Liver (tissue), 8 donors: ENCODE measurements at regions not wholly inside any gene's neighbourhood (a gene's known extent, or its start where the extent isn't known, plus 50 kb on each side); places are given as distances from the start of the nearest gene placed in this dataset.

Experiments used
- DNase-seq: peaks from one replicate; pipeline ENCODE4 v3.0.0-alpha.2; 2017; ENCODE audit warnings: low spot score
- H3K27ac ChIP-seq, 2 donors: one replicate each; pipeline ENCODE4 v1.7.0; 2013; ENCODE audit warnings: inconsistent platforms in 2 of 2, low read length in 2 of 2, control low read depth in 1 of 2, low read depth in 1 of 2, mild to moderate bottlenecking in 1 of 2
- H3K27me3 ChIP-seq, 4 donors: one replicate each; pipeline versions ENCODE4 v1.6.1 to v1.7.0; 2013; ENCODE audit warnings: low read length in 3 of 4, inconsistent platforms in 1 of 4, mild to moderate bottlenecking in 1 of 4, moderate library complexity in 1 of 4; ENCODE audit not compliant: control insufficient read depth in 4 of 4, insufficient read depth in 4 of 4
- H3K36me3 ChIP-seq, 4 donors: one replicate each; pipeline versions ENCODE4 v1.6.1 to v1.7.0; 2013; ENCODE audit warnings: low read length in 3 of 4, mild to moderate bottlenecking in 3 of 4, low read depth in 1 of 4, moderate library complexity in 1 of 4; ENCODE audit not compliant: control insufficient read depth in 4 of 4, insufficient read depth in 3 of 4
- H3K4me1 ChIP-seq, 4 donors: one replicate each; pipeline versions ENCODE4 v1.6.1 to v1.7.0; 2013; ENCODE audit warnings: low read length in 3 of 4, mild to moderate bottlenecking in 3 of 4, moderate library complexity in 1 of 4; ENCODE audit not compliant: control insufficient read depth in 4 of 4, insufficient read depth in 4 of 4
- H3K4me3 ChIP-seq, 3 donors: one replicate each; pipeline versions ENCODE4 v1.6.1 to v1.7.0; 2013; ENCODE audit warnings: low read length in 3 of 3, control low read depth in 1 of 3, low read depth in 1 of 3, mild to moderate bottlenecking in 1 of 3
- H3K9ac ChIP-seq, 2 donors: one replicate each; pipeline ENCODE4 v1.7.0; 2013; ENCODE audit warnings: low read length in 2 of 2, mild to moderate bottlenecking in 2 of 2, moderate library complexity in 2 of 2, control low read depth in 1 of 2, low read depth in 1 of 2
- H3K9me3 ChIP-seq, 4 donors: one replicate each; pipeline versions ENCODE4 v1.6.1 to v1.7.0; 2013; ENCODE audit warnings: low read length in 3 of 4; ENCODE audit not compliant: control insufficient read depth in 4 of 4
- EGR1 ChIP-seq, 2 donors: IDR thresholded peaks; 2 replicates each; pipeline ENCODE4 v1.6.1; 2016 to 2018; ENCODE audit warnings: antibody characterized with exemption in 2 of 2, low read depth in 2 of 2
- FOXA1 ChIP-seq: IDR thresholded peaks from 2 replicates; pipeline ENCODE4 v1.6.1; 2016; ENCODE audit warnings: antibody characterized with exemption
- FOXA2 ChIP-seq: IDR thresholded peaks from 2 replicates; pipeline ENCODE4 v1.6.1; 2016; ENCODE audit warnings: antibody characterized with exemption
- GABPA ChIP-seq, 2 donors: IDR thresholded peaks in 1 of 2; conservative IDR thresholded peaks in 1 of 2; 2 replicates each; pipeline ENCODE4 v1.6.1; 2016; ENCODE audit warnings: antibody characterized with exemption in 2 of 2, mild to moderate bottlenecking in 1 of 2, moderate library complexity in 1 of 2
- HNF4A ChIP-seq, 2 donors: conservative IDR thresholded peaks; 2 replicates each; pipeline ENCODE4 v1.6.1; 2016; ENCODE audit warnings: antibody characterized with exemption in 2 of 2, mild to moderate bottlenecking in 2 of 2
- HNF4G ChIP-seq: IDR thresholded peaks from 2 replicates; pipeline ENCODE4 v1.6.1; 2016; ENCODE audit warnings: antibody characterized with exemption
- JUND ChIP-seq, 2 donors: IDR thresholded peaks; 2 replicates each; pipeline ENCODE4 v1.6.1; 2016; ENCODE audit warnings: antibody characterized with exemption in 2 of 2
- NR2F2 ChIP-seq: IDR thresholded peaks from 2 replicates; pipeline ENCODE4 v1.6.1; 2016; ENCODE audit warnings: antibody characterized with exemption
- RAD21 ChIP-seq, 2 donors: IDR thresholded peaks; 2 replicates each; pipeline ENCODE4 v1.6.1; 2016; ENCODE audit warnings: antibody characterized with exemption in 2 of 2, mild to moderate bottlenecking in 2 of 2
- RXRA ChIP-seq, 2 donors: IDR thresholded peaks; 2 replicates each; pipeline ENCODE4 v1.6.1; 2017 to 2018; ENCODE audit warnings: antibody characterized with exemption in 2 of 2, mild to moderate bottlenecking in 1 of 2
- SP1 ChIP-seq: IDR thresholded peaks from 2 replicates; pipeline ENCODE4 v1.6.1; 2018; ENCODE audit warnings: antibody characterized with exemption, mild to moderate bottlenecking
- TAF1 ChIP-seq: conservative IDR thresholded peaks from 2 replicates; pipeline ENCODE4 v1.6.1; 2016; ENCODE audit warnings: antibody characterized with exemption, mild to moderate bottlenecking
- YY1 ChIP-seq: IDR thresholded peaks from 2 replicates; pipeline ENCODE4 v1.6.1; 2016; ENCODE audit warnings: antibody characterized with exemption, mild to moderate bottlenecking
- WGBS: extraction: QIAGEN DNeasy Blood & Tissue Kit; methylation state at CpG from one replicate; pipeline ENCODE4 v1.1.7; 2013; 5-methylcytosine and 5-hydroxymethylcytosine counted together
- TF ChIP-seq, protein P1 (sequence below): IDR thresholded peaks from 2 replicates; pipeline ENCODE4 v1.6.1; 2016; ENCODE audit warnings: antibody characterized with exemption, mild to moderate bottlenecking
- TF ChIP-seq, protein P2 (sequence below): IDR thresholded peaks from 2 replicates; pipeline ENCODE4 v1.6.1; 2016; ENCODE audit warnings: antibody characterized with exemption
- TF ChIP-seq, protein P3 (sequence below): IDR thresholded peaks from 2 replicates; pipeline ENCODE4 v1.6.1; 2016; ENCODE audit warnings: antibody characterized with exemption
- TF ChIP-seq, protein P4 (sequence below): fragments of 150-350 bp; IDR thresholded peaks from 2 replicates; pipeline ENCODE4 v1.5.1; 2017; ENCODE audit warnings: improper control_type of control experiment, low read depth, low read length; ENCODE audit not compliant: missing input control
- TF ChIP-seq, protein P5 (sequence below): IDR thresholded peaks from 2 replicates; pipeline ENCODE4 v1.6.1; 2016; ENCODE audit warnings: antibody characterized with exemption
- donor health status: healthy.
- donor health status: healthy.
- donor health status: healthy.
- donor health status: healthy.
- donor health status: healthy.

DNA sequence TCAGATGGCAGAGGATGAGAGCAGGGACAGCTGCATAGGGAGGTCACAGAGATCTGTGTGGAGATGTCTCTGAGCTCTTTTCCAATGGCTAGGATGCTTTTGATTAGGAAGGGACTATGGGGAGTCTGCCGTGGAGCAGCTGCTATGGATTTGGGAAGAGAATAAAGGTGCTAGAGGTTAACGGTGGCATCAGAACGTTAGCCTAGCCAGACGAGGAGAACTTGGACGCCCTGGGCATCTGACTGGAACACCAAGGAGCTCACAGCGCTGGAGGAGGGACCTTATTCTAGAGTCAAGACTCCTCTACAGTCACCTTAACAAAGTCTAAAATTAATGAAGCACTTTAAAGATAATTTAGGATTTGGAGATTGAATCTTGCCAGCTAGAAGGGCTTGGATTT lies 157.2 kb upstream of the B3GAT1 start:
- Histone ChIP-seq H3K27me3 (no peaks in the 10 kb centered on the region), H3K27ac (no peak overlapping the region), H3K4me1 (no peaks in the 10 kb centered on the region), H3K36me3 (no peaks in the 10 kb centered on the region), H3K9ac (no peak overlapping the region), H3K4me3 (no peak overlapping the region), H3K9me3 (no peaks in the 10 kb centered on the region)
- no peak for DNase-seq
- no peak for TF ChIP-seq TAF1
- TF ChIP-seq, protein P1, sequence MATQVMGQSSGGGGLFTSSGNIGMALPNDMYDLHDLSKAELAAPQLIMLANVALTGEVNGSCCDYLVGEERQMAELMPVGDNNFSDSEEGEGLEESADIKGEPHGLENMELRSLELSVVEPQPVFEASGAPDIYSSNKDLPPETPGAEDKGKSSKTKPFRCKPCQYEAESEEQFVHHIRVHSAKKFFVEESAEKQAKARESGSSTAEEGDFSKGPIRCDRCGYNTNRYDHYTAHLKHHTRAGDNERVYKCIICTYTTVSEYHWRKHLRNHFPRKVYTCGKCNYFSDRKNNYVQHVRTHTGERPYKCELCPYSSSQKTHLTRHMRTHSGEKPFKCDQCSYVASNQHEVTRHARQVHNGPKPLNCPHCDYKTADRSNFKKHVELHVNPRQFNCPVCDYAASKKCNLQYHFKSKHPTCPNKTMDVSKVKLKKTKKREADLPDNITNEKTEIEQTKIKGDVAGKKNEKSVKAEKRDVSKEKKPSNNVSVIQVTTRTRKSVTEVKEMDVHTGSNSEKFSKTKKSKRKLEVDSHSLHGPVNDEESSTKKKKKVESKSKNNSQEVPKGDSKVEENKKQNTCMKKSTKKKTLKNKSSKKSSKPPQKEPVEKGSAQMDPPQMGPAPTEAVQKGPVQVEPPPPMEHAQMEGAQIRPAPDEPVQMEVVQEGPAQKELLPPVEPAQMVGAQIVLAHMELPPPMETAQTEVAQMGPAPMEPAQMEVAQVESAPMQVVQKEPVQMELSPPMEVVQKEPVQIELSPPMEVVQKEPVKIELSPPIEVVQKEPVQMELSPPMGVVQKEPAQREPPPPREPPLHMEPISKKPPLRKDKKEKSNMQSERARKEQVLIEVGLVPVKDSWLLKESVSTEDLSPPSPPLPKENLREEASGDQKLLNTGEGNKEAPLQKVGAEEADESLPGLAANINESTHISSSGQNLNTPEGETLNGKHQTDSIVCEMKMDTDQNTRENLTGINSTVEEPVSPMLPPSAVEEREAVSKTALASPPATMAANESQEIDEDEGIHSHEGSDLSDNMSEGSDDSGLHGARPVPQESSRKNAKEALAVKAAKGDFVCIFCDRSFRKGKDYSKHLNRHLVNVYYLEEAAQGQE = no peak
- no peak for TF ChIP-seq RXRA (IDR thresholded peaks at IDR 0.05)
- TF ChIP-seq RAD21 (IDR thresholded peaks at IDR 0.05) = no peak
- TF ChIP-seq, protein P2, sequence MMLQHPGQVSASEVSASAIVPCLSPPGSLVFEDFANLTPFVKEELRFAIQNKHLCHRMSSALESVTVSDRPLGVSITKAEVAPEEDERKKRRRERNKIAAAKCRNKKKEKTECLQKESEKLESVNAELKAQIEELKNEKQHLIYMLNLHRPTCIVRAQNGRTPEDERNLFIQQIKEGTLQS = no peak
- TF ChIP-seq, protein P3, sequence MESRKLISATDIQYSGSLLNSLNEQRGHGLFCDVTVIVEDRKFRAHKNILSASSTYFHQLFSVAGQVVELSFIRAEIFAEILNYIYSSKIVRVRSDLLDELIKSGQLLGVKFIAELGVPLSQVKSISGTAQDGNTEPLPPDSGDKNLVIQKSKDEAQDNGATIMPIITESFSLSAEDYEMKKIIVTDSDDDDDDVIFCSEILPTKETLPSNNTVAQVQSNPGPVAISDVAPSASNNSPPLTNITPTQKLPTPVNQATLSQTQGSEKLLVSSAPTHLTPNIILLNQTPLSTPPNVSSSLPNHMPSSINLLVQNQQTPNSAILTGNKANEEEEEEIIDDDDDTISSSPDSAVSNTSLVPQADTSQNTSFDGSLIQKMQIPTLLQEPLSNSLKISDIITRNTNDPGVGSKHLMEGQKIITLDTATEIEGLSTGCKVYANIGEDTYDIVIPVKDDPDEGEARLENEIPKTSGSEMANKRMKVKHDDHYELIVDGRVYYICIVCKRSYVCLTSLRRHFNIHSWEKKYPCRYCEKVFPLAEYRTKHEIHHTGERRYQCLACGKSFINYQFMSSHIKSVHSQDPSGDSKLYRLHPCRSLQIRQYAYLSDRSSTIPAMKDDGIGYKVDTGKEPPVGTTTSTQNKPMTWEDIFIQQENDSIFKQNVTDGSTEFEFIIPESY = no peak
- no peak for TF ChIP-seq FOXA2
- no peak for TF ChIP-seq JUND (IDR thresholded peaks at IDR 0.05)
- no peak for TF ChIP-seq HNF4G
- TF ChIP-seq FOXA1 = no peak
- TF ChIP-seq EGR1 (IDR thresholded peaks at IDR 0.05; ENCODE audit: low read depth in 2 of 2) = no peak
- TF ChIP-seq, protein P4, sequence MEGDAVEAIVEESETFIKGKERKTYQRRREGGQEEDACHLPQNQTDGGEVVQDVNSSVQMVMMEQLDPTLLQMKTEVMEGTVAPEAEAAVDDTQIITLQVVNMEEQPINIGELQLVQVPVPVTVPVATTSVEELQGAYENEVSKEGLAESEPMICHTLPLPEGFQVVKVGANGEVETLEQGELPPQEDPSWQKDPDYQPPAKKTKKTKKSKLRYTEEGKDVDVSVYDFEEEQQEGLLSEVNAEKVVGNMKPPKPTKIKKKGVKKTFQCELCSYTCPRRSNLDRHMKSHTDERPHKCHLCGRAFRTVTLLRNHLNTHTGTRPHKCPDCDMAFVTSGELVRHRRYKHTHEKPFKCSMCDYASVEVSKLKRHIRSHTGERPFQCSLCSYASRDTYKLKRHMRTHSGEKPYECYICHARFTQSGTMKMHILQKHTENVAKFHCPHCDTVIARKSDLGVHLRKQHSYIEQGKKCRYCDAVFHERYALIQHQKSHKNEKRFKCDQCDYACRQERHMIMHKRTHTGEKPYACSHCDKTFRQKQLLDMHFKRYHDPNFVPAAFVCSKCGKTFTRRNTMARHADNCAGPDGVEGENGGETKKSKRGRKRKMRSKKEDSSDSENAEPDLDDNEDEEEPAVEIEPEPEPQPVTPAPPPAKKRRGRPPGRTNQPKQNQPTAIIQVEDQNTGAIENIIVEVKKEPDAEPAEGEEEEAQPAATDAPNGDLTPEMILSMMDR = no peak
- TF ChIP-seq YY1 = no peak
- TF ChIP-seq SP1 = no peak
- no peak for TF ChIP-seq HNF4A (conservative IDR thresholded peaks at IDR 0.05)
- 80% methylated on average over 6 of the region's 6 CpGs for WGBS

DNA sequence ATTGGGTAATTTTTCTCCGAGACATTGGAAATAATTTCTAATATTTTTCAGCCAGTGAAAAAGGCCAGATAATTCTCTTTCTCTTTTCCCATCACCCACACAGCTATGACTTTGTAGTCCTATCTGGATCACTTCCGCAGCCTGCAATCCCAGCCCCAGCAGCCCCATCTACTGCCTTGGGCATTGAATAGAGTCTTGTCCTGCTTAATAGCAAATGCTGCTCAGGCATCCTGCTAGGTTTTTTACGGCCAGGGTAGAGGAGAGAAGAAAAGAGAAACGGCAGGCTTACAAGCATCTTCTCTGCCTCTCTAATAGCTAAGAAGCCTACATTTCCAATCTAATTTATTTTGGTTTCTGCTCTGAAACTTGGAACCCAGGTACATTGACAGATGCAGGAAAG lies 154.3 kb upstream of the B3GAT1 start:
- no peaks in the 10 kb centered on the region for H3K27me3 ChIP-seq
- TF ChIP-seq NR2F2 (no peak), TAF1 (no peak), SP1 (no peak), YY1 (no peak), FOXA1 (no peak), HNF4G (no peak), JUND (IDR thresholded peaks at IDR 0.05) (no peak), GABPA (IDR thresholded peaks at IDR 0.05 in 1 of 2, conservative IDR thresholded peaks at IDR 0.05 in 1 of 2) (no peak), HNF4A (conservative IDR thresholded peaks at IDR 0.05) (no peak)
- TF ChIP-seq, protein P4 = no peak
- TF ChIP-seq, protein P5, sequence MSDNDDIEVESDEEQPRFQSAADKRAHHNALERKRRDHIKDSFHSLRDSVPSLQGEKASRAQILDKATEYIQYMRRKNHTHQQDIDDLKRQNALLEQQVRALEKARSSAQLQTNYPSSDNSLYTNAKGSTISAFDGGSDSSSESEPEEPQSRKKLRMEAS = no peak
- TF ChIP-seq, protein P1 = no peak
- no peak overlapping the region for H3K9ac ChIP-seq
- no peaks in the 10 kb centered on the region for H3K4me1 ChIP-seq
- H3K27ac ChIP-seq = no peak overlapping the region
- H3K4me3 ChIP-seq = no peak overlapping the region
- no peaks in the 10 kb centered on the region for H3K36me3 ChIP-seq
- WGBS = 74% methylated on average over 4 of the region's 4 CpGs
- no peaks in the 10 kb centered on the region for H3K9me3 ChIP-seq
- no peak for DNase-seq
